Colonic mucosa (tissue), 4 donors: ENCODE measurements at regions not wholly inside any gene's neighbourhood (a gene's known extent, or its start where the extent isn't known, plus 50 kb on each side); places are given as distances from the start of the nearest gene placed in this dataset.

Experiments used
- DNase-seq: peaks from one replicate; pipeline ENCODE4 v3.0.0-alpha.2; 2020
- H3K27ac ChIP-seq: fragments of 200-600 bp; one replicate; pipeline ENCODE4 v1.8.0; 2021
- H3K27me3 ChIP-seq: fragments of 200-600 bp; one replicate; pipeline ENCODE4 v1.8.0; 2021
- H3K36me3 ChIP-seq: fragments of 200-600 bp; one replicate; pipeline ENCODE4 v1.8.0; 2021
- H3K4me1 ChIP-seq: fragments of 200-600 bp; one replicate; pipeline ENCODE4 v1.8.0; 2021; ENCODE audit warnings: mild to moderate bottlenecking
- H3K4me3 ChIP-seq: fragments of 200-600 bp; one replicate; pipeline ENCODE4 v1.8.0; 2021
- H3K9ac ChIP-seq, 2 donors: one replicate each; pipeline ENCODE4 v1.7.0; 2013; ENCODE audit warnings: control low read depth in 2 of 2, low read depth in 2 of 2, low read length in 2 of 2
- H3K9me3 ChIP-seq: fragments of 200-600 bp; one replicate; pipeline ENCODE4 v1.8.0; 2021
- CTCF ChIP-seq: fragments of 200-600 bp; IDR thresholded peaks from one replicate; pipeline ENCODE4 v1.8.0; 2022; ENCODE audit warnings: antibody characterized with exemption, mild to moderate bottlenecking
- intact Hi-C: fragments of 100-400 bp; cut with DNase I; formaldehyde crosslinking; loops from one replicate; pipeline ENCODE4 v1.14.1; 2022
- donor health status: healthy.
- donor health status: DM: no; HTN: no; CAD: no.
- donor health status: DM: no; HTN: no; CAD: no.

- no peaks in the 10 kb centered on the region for H3K36me3 ChIP-seq
- no peak overlapping the region for H3K4me3 ChIP-seq
- H3K27me3 ChIP-seq: no peaks in the 10 kb centered on the region
- intact Hi-C loops: no loop called here
- TF ChIP-seq CTCF: no peak
- H3K27ac ChIP-seq: no peak overlapping the region
- no peaks in the 10 kb centered on the region for H3K9me3 ChIP-seq
- no peak overlapping the region for H3K9ac ChIP-seq
- H3K4me1 ChIP-seq: no peaks in the 10 kb centered on the region
- peak; percentile 5 for DNase-seq
Observed at GRCh38 chr7:155878250-155878649, 66.0 kb upstream of the SHH start.

DNA sequence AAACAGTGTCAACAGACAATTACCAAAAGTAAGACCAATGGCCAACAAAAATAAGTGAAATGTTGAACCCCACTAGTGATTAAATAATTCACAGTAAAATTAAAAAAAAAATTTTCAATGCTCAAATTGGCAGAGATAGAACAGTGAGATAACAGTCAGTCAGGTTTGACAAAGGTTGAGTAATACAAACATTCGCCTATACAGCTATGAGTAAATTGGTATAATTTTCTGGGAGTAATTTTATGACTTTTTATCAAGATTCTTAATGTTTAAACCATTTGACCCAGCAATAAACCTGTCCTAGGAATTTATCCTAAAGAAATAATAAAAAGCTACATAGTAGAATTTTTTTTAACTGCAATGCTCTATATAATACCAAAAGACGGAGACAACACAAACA is 64.9 kb upstream of the SHH start:
- Histone ChIP-seq H3K27me3 (no peaks in the 10 kb centered on the region), H3K27ac (no peak overlapping the region), H3K4me1 (no peaks in the 10 kb centered on the region), H3K4me3 (no peak overlapping the region), H3K36me3 (no peaks in the 10 kb centered on the region), H3K9ac (no peak overlapping the region), H3K9me3 (no peaks in the 10 kb centered on the region)
- intact Hi-C loops: no loop called here
- no peak for TF ChIP-seq CTCF
- no peak for DNase-seq

DNA sequence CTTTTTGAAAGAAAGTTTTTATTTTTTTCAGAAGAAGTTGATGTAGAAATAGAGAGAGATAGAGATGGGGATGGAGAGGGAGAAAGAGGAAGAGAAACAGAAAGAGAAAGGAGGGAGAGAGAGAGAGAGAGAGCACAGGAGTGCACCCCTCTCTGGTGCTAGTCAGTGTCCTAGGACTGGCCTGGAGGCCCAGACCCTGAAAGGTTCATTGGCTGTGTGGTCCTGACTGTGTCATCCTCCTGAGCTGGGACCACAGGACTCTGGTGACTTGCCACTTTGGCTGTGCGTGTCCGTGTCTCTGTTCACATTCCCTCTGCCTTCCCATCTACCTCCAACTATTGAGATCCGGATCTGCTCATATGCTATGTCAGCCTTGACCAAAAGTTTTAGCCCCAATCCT is 62.1 kb upstream of the SHH start:
- Histone ChIP-seq H3K27ac (no peak overlapping the region), H3K9me3 (no peaks in the 10 kb centered on the region), H3K4me1 (no peaks in the 10 kb centered on the region), H3K36me3 (no peaks in the 10 kb centered on the region), H3K4me3 (no peak overlapping the region), H3K9ac (no peak overlapping the region), H3K27me3 (no peaks in the 10 kb centered on the region)
- TF ChIP-seq CTCF: no peak
- intact Hi-C loops: no loop called here
- peak; percentile 5 for DNase-seq

DNA sequence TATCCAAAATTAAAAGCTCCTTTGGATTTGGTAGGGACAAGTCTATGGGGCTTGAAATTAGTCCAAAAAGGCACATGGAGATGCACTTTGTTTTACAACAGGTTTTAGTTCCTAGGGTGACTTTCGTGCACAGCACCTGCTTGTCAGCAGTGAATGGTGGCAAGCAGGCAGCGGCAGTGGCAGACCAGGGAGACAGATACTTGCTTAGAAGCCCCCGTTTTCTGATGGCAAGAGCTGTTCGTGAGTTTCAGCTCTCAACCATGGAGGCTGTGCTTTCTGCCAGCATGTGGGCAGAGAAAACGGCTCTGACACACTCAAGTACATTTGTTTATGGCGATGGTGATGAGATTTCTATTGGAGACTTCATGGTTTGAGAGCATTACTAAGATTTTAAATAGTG is 61.7 kb upstream of the SHH start:
- no peak overlapping the region for H3K27ac ChIP-seq
- no peak overlapping the region for H3K9ac ChIP-seq
- no peak overlapping the region for H3K4me3 ChIP-seq
- no peaks in the 10 kb centered on the region for H3K36me3 ChIP-seq
- H3K9me3 ChIP-seq: no peaks in the 10 kb centered on the region
- no peak for TF ChIP-seq CTCF
- H3K27me3 ChIP-seq: no peaks in the 10 kb centered on the region
- no peaks in the 10 kb centered on the region for H3K4me1 ChIP-seq
- intact Hi-C loops: no loop called here
- no peak for DNase-seq

GRCh38 chr7:155872678-155873369 is 60.6 kb upstream of the SHH start:
- no peak overlapping the region for H3K9ac ChIP-seq
- no peaks in the 10 kb centered on the region for H3K27me3 ChIP-seq
- H3K4me1 ChIP-seq: no peaks in the 10 kb centered on the region
- peak; percentile 9 for DNase-seq
- no peaks in the 10 kb centered on the region for H3K9me3 ChIP-seq
- no peak for TF ChIP-seq CTCF
- intact Hi-C loops: no loop called here
- H3K36me3 ChIP-seq: no peaks in the 10 kb centered on the region
- no peak overlapping the region for H3K27ac ChIP-seq
- H3K4me3 ChIP-seq: no peak overlapping the region
